Fibroblast of lung (primary cell): ENCODE measurements at regions not wholly inside any gene's neighbourhood (a gene's known extent, or its start where the extent isn't known, plus 50 kb on each side); places are given as distances from the start of the nearest gene placed in this dataset.

Experiments used
- CTCF ChIP-seq, 2 donors: IDR thresholded peaks in 1 of 2; conservative IDR thresholded peaks in 1 of 2; 1 replicate in 1 of 2; 2 replicates in 1 of 2; pipeline ENCODE4 v1.5.1; 2011 to 2012; ENCODE audit warnings: low read length in 2 of 2, control low read depth in 1 of 2, inconsistent platforms in 1 of 2, low read depth in 1 of 2, mild to moderate bottlenecking in 1 of 2
- EZH2 ChIP-seq: IDR thresholded peaks from 2 replicates; pipeline ENCODE4 v1.5.1; 2012; ENCODE audit warnings: low read length, control low read depth, mild to moderate bottlenecking; ENCODE audit errors: missing control alignments

- no peak for TF ChIP-seq CTCF (conservative IDR thresholded peaks at IDR 0.05 in 1 of 2, IDR thresholded peaks at IDR 0.05 in 1 of 2; ENCODE audit: low read depth in 1 of 2, low read length in 2 of 2)
- TF ChIP-seq EZH2 = no peak
Observed at GRCh38 chr20:41889844-41890224, 271.7 kb upstream of the CHD6 start.
